ENCODE measurements at regions not wholly inside any gene's neighbourhood (a gene's known extent, or its start where the extent isn't known, plus 50 kb on each side); places are given as distances from the start of the nearest gene placed in this dataset.

DNA sequence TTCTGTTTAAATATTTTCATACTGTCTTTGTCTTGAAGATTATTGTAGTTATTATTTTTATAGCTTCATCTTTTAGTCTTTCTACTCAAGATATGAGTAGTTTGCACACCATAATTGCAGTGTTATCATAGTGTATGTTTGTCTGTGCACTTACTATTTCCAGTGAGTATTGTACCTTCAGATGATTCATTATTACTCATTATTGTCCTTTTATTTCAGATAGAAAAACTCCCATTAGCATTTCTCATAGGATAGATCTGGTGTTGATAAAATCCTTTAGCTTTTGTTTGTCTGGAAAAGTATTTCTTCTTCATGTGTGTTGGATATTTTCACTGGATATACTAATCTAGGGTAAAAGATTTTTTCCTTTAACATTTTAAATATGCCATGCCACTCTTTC, 646.2 kb upstream of the GRM3 start:
- TF ChIP-seq POLR2AphosphoS5 (IDR thresholded peaks at IDR 0.05; ENCODE audit: borderline replicate concordance, low read depth, low read length) = no peak
- no peak for TF ChIP-seq EZH2 (IDR thresholded peaks at IDR 0.05)
- TF ChIP-seq FOXP2 (optimal IDR thresholded peaks at IDR 0.05; ENCODE audit: control extremely low read depth, extremely low read length, insufficient read depth) = no peak

Data from SK-N-MC (cell line).